ENCODE measurements at regions not wholly inside any gene's neighbourhood (a gene's known extent, or its start where the extent isn't known, plus 50 kb on each side); places are given as distances from the start of the nearest gene placed in this dataset.

GRCh38 chr2:56475191-56475590 is 291.4 kb downstream of the CCDC85A start:
- H3K4me3 ChIP-seq (replicated peaks in 1 of 3; ENCODE audit: insufficient read depth in 1 of 3, low read depth in 2 of 3, low read length in 3 of 3), result no peak overlapping the region
- H3K27me3 ChIP-seq (ENCODE audit: control insufficient read depth in 1 of 2, insufficient read depth in 2 of 2, low read length in 2 of 2), result no peaks in the 10 kb centered on the region
- intact Hi-C loops (cut with micrococcal nuclease; ENCODE audit: unreplicated experiment), result no loop called here
- no peak overlapping the region for H3K27ac ChIP-seq (ENCODE audit: extremely low read length, insufficient read depth, low read length)
- DNase-seq (ENCODE audit: low spot score) (no peak), ATAC-seq (no peak), FAIRE-seq (no peak)
- 0% methylated on average over 2 of the region's 2 CpGs for WGBS (ENCODE audit: low lambda C conversion rate)
- BruUV-seq (replicated peaks), result no TSS peak
- H3K36me3 ChIP-seq (replicated peaks in 1 of 2; ENCODE audit: control insufficient read depth in 1 of 2, insufficient read depth in 2 of 2, low read length in 2 of 2), result no peaks in the 10 kb centered on the region
- ChIA-PET CTCF (ENCODE audit: low intra/inter-chr PET ratio, low total read pairs) (no interaction called here), POLR2A (no interaction called here)
- TF ChIP-seq FOXA1 (IDR thresholded peaks at IDR 0.05), result no peak
- no peak for TF ChIP-seq FOXA1 (CRISPR knock-in tag; IDR thresholded peaks at IDR 0.05)
- TF ChIP-seq GTF2F1 (IDR thresholded peaks at IDR 0.05; ENCODE audit: low read length), result no peak
- no peak for TF ChIP-seq GATAD1 (CRISPR knock-in tag; IDR thresholded peaks at IDR 0.05)
- no peak for TF ChIP-seq EED (CRISPR knock-in tag; IDR thresholded peaks at IDR 0.05)
- TF ChIP-seq HDAC1 (CRISPR knock-in tag; IDR thresholded peaks at IDR 0.05), result no peak
- TF ChIP-seq ZNF652 (CRISPR knock-in tag; IDR thresholded peaks at IDR 0.05; ENCODE audit: borderline replicate concordance, low read depth), result no peak
- no peak for TF ChIP-seq GMEB2 (CRISPR knock-in tag; IDR thresholded peaks at IDR 0.05; ENCODE audit: low read depth)
- no peak for TF ChIP-seq XBP1 (CRISPR knock-in tag; IDR thresholded peaks at IDR 0.05)
- no peak for TF ChIP-seq ZNF253 (CRISPR knock-in tag; IDR thresholded peaks at IDR 0.05; ENCODE audit: borderline replicate concordance)
- no peak for TF ChIP-seq HDAC6 (IDR thresholded peaks at IDR 0.05; ENCODE audit: low read depth, low read length)
- TF ChIP-seq ZNF260 (CRISPR knock-in tag; IDR thresholded peaks at IDR 0.05; ENCODE audit: borderline replicate concordance, low read depth), result no peak
- no peak for TF ChIP-seq ELF4 (CRISPR knock-in tag; IDR thresholded peaks at IDR 0.05; ENCODE audit: borderline replicate concordance)
- TF ChIP-seq ZBTB7B (CRISPR knock-in tag; IDR thresholded peaks at IDR 0.05), result no peak
- no peak for TF ChIP-seq PAF1 (CRISPR knock-in tag; IDR thresholded peaks at IDR 0.05)
- no peak for TF ChIP-seq CCAR2 (optimal IDR thresholded peaks at IDR 0.05; ENCODE audit: low read depth, low read length)
- no peak for TF ChIP-seq MLLT10 (CRISPR knock-in tag; IDR thresholded peaks at IDR 0.05)
- TF ChIP-seq, protein P1, sequence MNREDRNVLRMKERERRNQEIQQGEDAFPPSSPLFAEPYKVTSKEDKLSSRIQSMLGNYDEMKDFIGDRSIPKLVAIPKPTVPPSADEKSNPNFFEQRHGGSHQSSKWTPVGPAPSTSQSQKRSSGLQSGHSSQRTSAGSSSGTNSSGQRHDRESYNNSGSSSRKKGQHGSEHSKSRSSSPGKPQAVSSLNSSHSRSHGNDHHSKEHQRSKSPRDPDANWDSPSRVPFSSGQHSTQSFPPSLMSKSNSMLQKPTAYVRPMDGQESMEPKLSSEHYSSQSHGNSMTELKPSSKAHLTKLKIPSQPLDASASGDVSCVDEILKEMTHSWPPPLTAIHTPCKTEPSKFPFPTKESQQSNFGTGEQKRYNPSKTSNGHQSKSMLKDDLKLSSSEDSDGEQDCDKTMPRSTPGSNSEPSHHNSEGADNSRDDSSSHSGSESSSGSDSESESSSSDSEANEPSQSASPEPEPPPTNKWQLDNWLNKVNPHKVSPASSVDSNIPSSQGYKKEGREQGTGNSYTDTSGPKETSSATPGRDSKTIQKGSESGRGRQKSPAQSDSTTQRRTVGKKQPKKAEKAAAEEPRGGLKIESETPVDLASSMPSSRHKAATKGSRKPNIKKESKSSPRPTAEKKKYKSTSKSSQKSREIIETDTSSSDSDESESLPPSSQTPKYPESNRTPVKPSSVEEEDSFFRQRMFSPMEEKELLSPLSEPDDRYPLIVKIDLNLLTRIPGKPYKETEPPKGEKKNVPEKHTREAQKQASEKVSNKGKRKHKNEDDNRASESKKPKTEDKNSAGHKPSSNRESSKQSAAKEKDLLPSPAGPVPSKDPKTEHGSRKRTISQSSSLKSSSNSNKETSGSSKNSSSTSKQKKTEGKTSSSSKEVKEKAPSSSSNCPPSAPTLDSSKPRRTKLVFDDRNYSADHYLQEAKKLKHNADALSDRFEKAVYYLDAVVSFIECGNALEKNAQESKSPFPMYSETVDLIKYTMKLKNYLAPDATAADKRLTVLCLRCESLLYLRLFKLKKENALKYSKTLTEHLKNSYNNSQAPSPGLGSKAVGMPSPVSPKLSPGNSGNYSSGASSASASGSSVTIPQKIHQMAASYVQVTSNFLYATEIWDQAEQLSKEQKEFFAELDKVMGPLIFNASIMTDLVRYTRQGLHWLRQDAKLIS (CRISPR knock-in tag; IDR thresholded peaks at IDR 0.05), result no peak
- no peaks in the 10 kb centered on the region for H4K20me1 ChIP-seq (ENCODE audit: insufficient read depth, low read length)
- no peak overlapping the region for H3K9ac ChIP-seq (ENCODE audit: insufficient read depth, low read depth, low read length)
- H3K9me3 ChIP-seq (ENCODE audit: low read length), result peaks cover 14% of the 10 kb centered on the region
- H3K4me2 ChIP-seq (ENCODE audit: low read depth, low read length), result no peak overlapping the region
- in situ Hi-C loops (cut with HindIII; ENCODE audit: extremely low pct_ligation_motif_present, low pct_unique_long_range_greater_than_20kb), result no loop called here
- no peak overlapping the region for H2AFZ ChIP-seq (ENCODE audit: low read length)
- no peaks in the 10 kb centered on the region for H3K79me2 ChIP-seq (ENCODE audit: insufficient read depth, low read length)
- H3K4me1 ChIP-seq (ENCODE audit: insufficient read depth, low read length), result no peaks in the 10 kb centered on the region
